ENCODE measurements at regions not wholly inside any gene's neighbourhood (a gene's known extent, or its start where the extent isn't known, plus 50 kb on each side); places are given as distances from the start of the nearest gene placed in this dataset.

DNA sequence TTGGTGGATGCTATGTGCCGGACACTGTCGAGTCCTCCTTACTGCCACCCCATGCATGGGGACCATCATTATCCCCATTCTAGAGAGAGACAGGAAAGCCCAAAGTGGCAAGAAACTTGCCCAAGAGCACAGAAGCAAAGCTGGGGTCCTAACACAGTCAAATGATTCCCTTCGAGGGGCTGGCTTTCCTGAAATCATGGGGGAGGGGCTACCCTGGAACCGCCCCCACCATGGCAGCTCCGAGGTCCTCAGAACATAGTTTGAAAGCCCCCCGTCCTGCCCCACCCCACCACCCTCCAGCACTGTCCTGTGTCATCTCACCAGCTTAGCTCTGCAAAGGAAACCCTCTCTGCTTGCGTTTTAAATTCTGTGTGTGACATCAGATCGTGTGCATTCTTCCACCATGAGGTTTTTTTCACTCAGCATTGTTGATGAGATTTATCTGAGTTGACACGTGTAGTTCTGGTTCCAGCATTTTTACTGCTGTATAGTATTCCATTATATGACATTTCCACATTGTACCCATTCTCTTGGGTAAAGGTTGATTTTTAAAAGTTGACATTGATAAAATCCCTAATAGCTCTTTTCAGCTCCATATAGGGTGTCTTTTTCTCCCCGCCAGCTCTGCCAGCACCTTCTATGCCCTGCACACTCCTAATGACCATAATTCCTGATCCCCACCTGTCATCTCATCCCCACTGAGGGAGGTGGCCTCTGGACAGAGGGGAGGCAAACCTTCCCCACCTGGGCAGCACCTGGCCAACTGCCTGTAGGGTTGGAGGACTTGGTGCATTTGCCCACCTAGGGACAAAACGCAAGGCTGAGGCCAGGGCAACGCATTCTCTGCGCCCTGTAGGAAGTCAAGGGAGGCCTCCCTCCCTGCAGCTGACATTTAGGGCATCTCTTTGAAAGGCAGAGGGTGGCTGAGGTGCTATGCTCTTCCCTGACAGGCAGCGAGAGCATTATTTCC, 100.2 kb upstream of the GPR26 start:
- TF ChIP-seq CTCF (IDR thresholded peaks at IDR 0.05) (no peak), POLR2AphosphoS5 (IDR thresholded peaks at IDR 0.05) (no peak), EP300 (IDR thresholded peaks at IDR 0.05) (no peak), POLR2A (IDR thresholded peaks at IDR 0.05) (no peak)
- H3K4me3 ChIP-seq = no peak overlapping the region
- intact Hi-C loops (cut with DNase I; ENCODE audit: low total_unique reads) = loop anchor here (10.0 kb wide), 2 partner anchors 521 to 1271 kb away; no protein-coding TSS in a partner anchor
- H3K27ac ChIP-seq = no peak overlapping the region
- H3K4me1 ChIP-seq = no peaks in the 10 kb centered on the region
- 81 to 86% (median 83%) methylated on average over 14 of the region's 14 CpGs for WGBS, 5 donors
- H3K27me3 ChIP-seq = peaks cover 0 to 60% (median 11%) of the 10 kb centered on the region in 3 donors
- DNase-seq = no peak
- H3K36me3 ChIP-seq = no peaks in the 10 kb centered on the region
- H3K9me3 ChIP-seq = no peaks in the 10 kb centered on the region

GRCh38 chr10:123567984-123568739, 98.0 kb upstream of the GPR26 start:
- no peak for DNase-seq
- peaks cover 0 to 75% (median 16%) of the 10 kb centered on the region in 3 donors for H3K27me3 ChIP-seq
- TF ChIP-seq EP300 (IDR thresholded peaks at IDR 0.05) = no peak
- TF ChIP-seq POLR2A (IDR thresholded peaks at IDR 0.05) = no peak
- no peak for TF ChIP-seq CTCF (IDR thresholded peaks at IDR 0.05)
- TF ChIP-seq POLR2AphosphoS5 (IDR thresholded peaks at IDR 0.05) = no peak

GRCh38 chr10:123568751-123569150, 97.4 kb upstream of the GPR26 start:
- no peaks in the 10 kb centered on the region for H3K4me1 ChIP-seq
- TF ChIP-seq POLR2A (IDR thresholded peaks at IDR 0.05) = no peak
- TF ChIP-seq POLR2AphosphoS5 (IDR thresholded peaks at IDR 0.05) = no peak
- TF ChIP-seq CTCF (IDR thresholded peaks at IDR 0.05) = no peak
- TF ChIP-seq EP300 (IDR thresholded peaks at IDR 0.05) = no peak
- intact Hi-C loops (cut with DNase I; ENCODE audit: low total_unique reads) = loop anchor here (10.0 kb wide), 2 partner anchors 524 to 1274 kb away; no protein-coding TSS in a partner anchor
- H3K4me3 ChIP-seq = no peak overlapping the region
- no peak for DNase-seq
- no peak overlapping the region for H3K27ac ChIP-seq
- H3K9me3 ChIP-seq = no peaks in the 10 kb centered on the region
- peaks cover 0 to 78% (median 22%) of the 10 kb centered on the region in 3 donors for H3K27me3 ChIP-seq
- 71 to 78% (median 75%) methylated on average over 6 of the region's 6 CpGs for WGBS, 5 donors
- H3K36me3 ChIP-seq = no peaks in the 10 kb centered on the region

More at GRCh38 chr10:123567984-123568739, 98.0 kb upstream of the GPR26 start:
- 83 to 88% (median 86%) methylated on average over 21 of the region's 21 CpGs for WGBS, 5 donors
- Histone ChIP-seq H3K4me3 (no peak overlapping the region), H3K27ac (no peak overlapping the region), H3K36me3 (no peaks in the 10 kb centered on the region), H3K9me3 (no peaks in the 10 kb centered on the region), H3K4me1 (no peaks in the 10 kb centered on the region)
- intact Hi-C loops (cut with DNase I; ENCODE audit: low total_unique reads) = loop anchor here (10.0 kb wide), 2 partner anchors 523 to 1273 kb away; no protein-coding TSS in a partner anchor

DNA sequence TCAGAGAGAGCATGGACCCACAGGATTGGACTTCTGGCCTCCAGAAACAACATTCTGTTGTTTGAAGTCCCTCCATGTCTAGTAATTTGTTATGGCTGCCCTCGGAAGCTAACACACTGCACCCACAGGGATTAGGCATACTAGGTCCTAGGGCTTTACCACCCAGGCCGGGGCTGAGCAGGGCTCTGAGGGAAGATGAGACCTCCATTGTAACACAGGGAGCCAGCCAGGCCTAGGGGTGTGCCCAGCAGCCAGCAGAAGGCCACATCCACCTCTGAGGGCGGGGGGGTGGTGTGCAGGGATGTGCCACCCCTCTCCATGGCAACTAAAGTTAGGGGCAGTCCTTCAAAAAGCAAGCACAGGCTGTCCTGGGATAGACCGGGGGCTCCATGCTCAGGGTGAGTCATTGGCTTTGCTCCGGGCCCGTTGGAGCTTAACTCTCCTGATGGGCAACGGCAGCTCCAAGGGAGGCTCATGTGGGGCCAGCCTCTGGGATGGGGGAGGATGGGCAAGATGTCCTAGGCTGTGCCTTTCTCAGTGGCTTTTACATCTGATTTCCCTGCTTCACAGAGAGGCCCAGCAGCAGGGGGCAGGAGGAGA, 96.6 kb upstream of the GPR26 start:
- no peak overlapping the region for H3K27ac ChIP-seq
- intact Hi-C loops (cut with DNase I; ENCODE audit: low total_unique reads) = loop anchor here (10.0 kb wide), 2 partner anchors 525 to 1275 kb away; no protein-coding TSS in a partner anchor
- H3K4me1 ChIP-seq = no peaks in the 10 kb centered on the region
- no peaks in the 10 kb centered on the region for H3K36me3 ChIP-seq
- H3K4me3 ChIP-seq = no peak overlapping the region
- no peak for TF ChIP-seq CTCF (IDR thresholded peaks at IDR 0.05)
- no peak for TF ChIP-seq POLR2AphosphoS5 (IDR thresholded peaks at IDR 0.05)
- TF ChIP-seq EP300 (IDR thresholded peaks at IDR 0.05) = no peak
- no peak for TF ChIP-seq POLR2A (IDR thresholded peaks at IDR 0.05)
- H3K9me3 ChIP-seq = no peaks in the 10 kb centered on the region
- no peak for DNase-seq
- peaks cover 0 to 84% (median 27%) of the 10 kb centered on the region in 3 donors for H3K27me3 ChIP-seq
- WGBS, 5 donors = 62 to 68% (median 67%) methylated on average over 6 to 7 of the region's 7 CpGs

Measured in stomach (tissue), 8 donors.